GM23338 (cell line): ENCODE measurements at regions not wholly inside any gene's neighbourhood (a gene's known extent, or its start where the extent isn't known, plus 50 kb on each side); places are given as distances from the start of the nearest gene placed in this dataset.

Source experiments
- ATAC-seq: fragments of 200-7000 bp; cut with Tn5 transposase; 3 replicates; pipeline ENCODE4 v1.9.1; 2020
- DNase-seq: peaks from one replicate; pipeline ENCODE4 v3.0.0-alpha.2; 2015; ENCODE audit warnings: low spot score
- H2AFZ ChIP-seq: fragments of 200-600 bp; sonication (generic); 2 replicates; pipeline ENCODE4 v1.8.0; 2016; ENCODE audit warnings: antibody characterized with exemption, mild to moderate bottlenecking, moderate library complexity
- H3F3A ChIP-seq: fragments of 200-600 bp; sonication (generic); replicated peaks from 2 replicates; pipeline ENCODE4 v1.8.0; 2017; ENCODE audit warnings: antibody characterized with exemption, mixed run types, low read depth
- H3K27ac ChIP-seq: fragments of 200-600 bp; sonication (generic); 2 replicates; pipeline ENCODE4 v1.6.1; 2016; ENCODE audit warnings: low read depth
- H3K27me3 ChIP-seq: fragments of 200-600 bp; sonication (generic); 2 replicates; pipeline ENCODE4 v1.8.0; 2016; ENCODE audit warnings: mild to moderate bottlenecking, mixed run types, moderate library complexity; ENCODE audit not compliant: insufficient read depth
- H3K36me3 ChIP-seq: fragments of 200-600 bp; sonication (generic); 2 replicates; pipeline ENCODE4 v1.8.0; 2016; ENCODE audit warnings: mild to moderate bottlenecking; ENCODE audit not compliant: insufficient read depth
- H3K4me1 ChIP-seq: fragments of 200-600 bp; sonication (generic); 2 replicates; pipeline ENCODE4 v1.8.0; 2016; ENCODE audit warnings: mild to moderate bottlenecking, moderate library complexity; ENCODE audit not compliant: insufficient read depth
- H3K4me2 ChIP-seq: fragments of 200-600 bp; sonication (generic); 2 replicates; pipeline ENCODE4 v1.7.1; 2017; ENCODE audit warnings: mixed run types
- H3K4me3 ChIP-seq: fragments of 200-600 bp; sonication (generic); 2 replicates; pipeline ENCODE4 v1.6.1; 2016; ENCODE audit warnings: mixed run types
- H3K79me2 ChIP-seq: fragments of 200-600 bp; sonication (generic); replicated peaks from 2 replicates; pipeline ENCODE4 v1.8.0; 2017; ENCODE audit warnings: mild to moderate bottlenecking; ENCODE audit not compliant: insufficient read depth
- H3K9me2 ChIP-seq: fragments of 200-600 bp; sonication (generic); 2 replicates; pipeline ENCODE4 v1.8.0; 2017; ENCODE audit not compliant: insufficient read depth
- H4K20me1 ChIP-seq: fragments of 200-600 bp; sonication (generic); replicated peaks from 2 replicates; pipeline ENCODE4 v1.8.0; 2017; ENCODE audit warnings: mild to moderate bottlenecking; ENCODE audit not compliant: insufficient read depth
- H3K27ac Mint-ChIP-seq: 2 replicates; pipeline ENCODE4 v1.8.0; 2020; ENCODE audit warnings: inconsistent platforms, mild to moderate bottlenecking, moderate library complexity, mixed read lengths
- H3K27me3 Mint-ChIP-seq: 3 replicates; pipeline ENCODE4 v1.8.0; 2022; ENCODE audit warnings: low read depth, mild to moderate bottlenecking, moderate library complexity, mixed read lengths, inconsistent platforms; ENCODE audit not compliant: insufficient read depth, poor library complexity
- H3K36me3 Mint-ChIP-seq: 3 replicates; pipeline ENCODE4 v1.8.0; 2021; ENCODE audit warnings: low read depth, mild to moderate bottlenecking, inconsistent platforms, moderate library complexity, mixed read lengths
- H3K4me1 Mint-ChIP-seq: 3 replicates; pipeline ENCODE4 v1.8.0; 2020; ENCODE audit warnings: mild to moderate bottlenecking, inconsistent platforms, mixed read lengths
- H3K4me3 Mint-ChIP-seq: 3 replicates; pipeline ENCODE4 v1.8.0; 2021; ENCODE audit warnings: moderate library complexity, mild to moderate bottlenecking, inconsistent platforms, mixed read lengths
- H3K9me3 Mint-ChIP-seq: 3 replicates; pipeline ENCODE4 v1.8.0; 2020; ENCODE audit warnings: moderate library complexity, mild to moderate bottlenecking, inconsistent platforms, mixed read lengths
- ETS1 ChIP-seq: IDR thresholded peaks from 2 replicates; pipeline ENCODE4 v1.6.1; 2016; ENCODE audit warnings: antibody characterized with exemption
- JUNB ChIP-seq: IDR thresholded peaks from one replicate; pipeline ENCODE4 v1.6.1; 2016; ENCODE audit warnings: antibody characterized with exemption; ENCODE audit not compliant: unreplicated experiment
- NANOG ChIP-seq: IDR thresholded peaks from 2 replicates; pipeline ENCODE4 v1.6.1; 2016; ENCODE audit warnings: antibody characterized with exemption, borderline replicate concordance
- STAT1 ChIP-seq: IDR thresholded peaks from one replicate; pipeline ENCODE4 v1.6.1; 2016; ENCODE audit warnings: antibody characterized with exemption; ENCODE audit not compliant: unreplicated experiment
- ZNF114 ChIP-seq: fragments of 250-450 bp; sonication (Bioruptor Pico); IDR thresholded peaks from 2 replicates; pipeline ENCODE4 v1.5.0; 2020; ENCODE audit warnings: mild to moderate bottlenecking, moderate library complexity
- ZNF331 ChIP-seq: fragments of 250-450 bp; sonication (Bioruptor Pico); IDR thresholded peaks from 2 replicates; pipeline ENCODE4 v1.5.0; 2020; ENCODE audit warnings: low read depth, mild to moderate bottlenecking, moderate library complexity
- TF ChIP-seq, protein P1 (sequence below): IDR thresholded peaks from one replicate; pipeline ENCODE4 v1.6.1; 2018; ENCODE audit warnings: antibody characterized with exemption; ENCODE audit not compliant: unreplicated experiment
- TF ChIP-seq, protein P2 (sequence below): fragments of 250-450 bp; sonication (Bioruptor Pico); IDR thresholded peaks from 2 replicates; pipeline ENCODE4 v1.5.0; 2020; ENCODE audit warnings: mild to moderate bottlenecking, moderate library complexity
- TF ChIP-seq, protein P3 (sequence below), 2 experiments: fragments of 200-600 bp in 1 of 2; sonication (generic) in 1 of 2; conservative IDR thresholded peaks; 2 replicates each; pipeline versions ENCODE4 v1.5.1 to v1.6.1; 2016 to 2017; ENCODE audit warnings: antibody characterized with exemption in 2 of 2, low read depth in 2 of 2, mild to moderate bottlenecking in 2 of 2, moderate library complexity in 1 of 2

DNA sequence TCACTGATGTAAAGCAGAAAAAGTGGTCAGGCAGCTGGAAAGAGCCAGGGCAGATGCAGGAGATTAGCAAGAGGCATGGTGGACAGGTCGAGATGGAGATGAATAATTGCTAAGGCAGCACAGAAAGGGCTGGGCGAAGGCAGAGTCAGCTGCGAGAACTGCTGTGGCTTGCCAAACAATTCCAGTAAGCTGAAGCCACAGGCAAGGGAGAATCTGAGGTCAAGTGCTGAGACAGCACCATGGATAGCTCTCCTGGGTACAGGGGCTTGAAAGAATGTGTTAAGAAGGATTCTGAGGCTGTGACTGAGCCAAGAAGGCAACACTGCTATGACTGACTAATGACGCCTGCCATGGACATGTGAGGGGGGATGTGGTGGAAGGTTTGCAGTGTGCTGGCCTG lies 220.8 kb upstream of the FOXA2 start (continued):
- TF ChIP-seq, protein P1, sequence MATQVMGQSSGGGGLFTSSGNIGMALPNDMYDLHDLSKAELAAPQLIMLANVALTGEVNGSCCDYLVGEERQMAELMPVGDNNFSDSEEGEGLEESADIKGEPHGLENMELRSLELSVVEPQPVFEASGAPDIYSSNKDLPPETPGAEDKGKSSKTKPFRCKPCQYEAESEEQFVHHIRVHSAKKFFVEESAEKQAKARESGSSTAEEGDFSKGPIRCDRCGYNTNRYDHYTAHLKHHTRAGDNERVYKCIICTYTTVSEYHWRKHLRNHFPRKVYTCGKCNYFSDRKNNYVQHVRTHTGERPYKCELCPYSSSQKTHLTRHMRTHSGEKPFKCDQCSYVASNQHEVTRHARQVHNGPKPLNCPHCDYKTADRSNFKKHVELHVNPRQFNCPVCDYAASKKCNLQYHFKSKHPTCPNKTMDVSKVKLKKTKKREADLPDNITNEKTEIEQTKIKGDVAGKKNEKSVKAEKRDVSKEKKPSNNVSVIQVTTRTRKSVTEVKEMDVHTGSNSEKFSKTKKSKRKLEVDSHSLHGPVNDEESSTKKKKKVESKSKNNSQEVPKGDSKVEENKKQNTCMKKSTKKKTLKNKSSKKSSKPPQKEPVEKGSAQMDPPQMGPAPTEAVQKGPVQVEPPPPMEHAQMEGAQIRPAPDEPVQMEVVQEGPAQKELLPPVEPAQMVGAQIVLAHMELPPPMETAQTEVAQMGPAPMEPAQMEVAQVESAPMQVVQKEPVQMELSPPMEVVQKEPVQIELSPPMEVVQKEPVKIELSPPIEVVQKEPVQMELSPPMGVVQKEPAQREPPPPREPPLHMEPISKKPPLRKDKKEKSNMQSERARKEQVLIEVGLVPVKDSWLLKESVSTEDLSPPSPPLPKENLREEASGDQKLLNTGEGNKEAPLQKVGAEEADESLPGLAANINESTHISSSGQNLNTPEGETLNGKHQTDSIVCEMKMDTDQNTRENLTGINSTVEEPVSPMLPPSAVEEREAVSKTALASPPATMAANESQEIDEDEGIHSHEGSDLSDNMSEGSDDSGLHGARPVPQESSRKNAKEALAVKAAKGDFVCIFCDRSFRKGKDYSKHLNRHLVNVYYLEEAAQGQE: peak; percentile 90

DNA sequence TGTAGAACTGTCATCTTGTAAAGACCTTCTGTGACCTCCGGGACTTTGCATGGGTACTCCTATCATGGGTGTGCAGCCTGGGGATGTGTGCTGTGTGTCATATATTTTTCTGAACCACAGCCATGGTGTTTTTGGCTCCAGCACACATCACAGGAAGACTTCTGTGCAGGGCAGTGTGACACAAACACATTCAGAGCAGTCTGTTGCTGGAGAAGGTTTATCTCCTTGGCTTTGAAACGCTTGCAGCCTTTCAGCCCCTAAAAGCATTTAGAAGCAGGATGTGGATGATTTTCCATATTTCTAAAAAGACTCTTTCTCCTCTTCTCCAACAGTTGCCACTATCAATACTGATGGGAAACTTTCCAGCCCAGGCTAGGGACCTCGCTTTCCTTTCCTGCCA lies 221.6 kb upstream of the FOXA2 start:
- ATAC-seq: no peak
- peaks cover 1% of the 10 kb centered on the region; the same call in 1 of the 2 replicates for H3K4me1 ChIP-seq
- H3K36me3 Mint-ChIP-seq: no peaks in the 10 kb centered on the region
- no peaks in the 10 kb centered on the region; the same call in 1 of the 2 replicates for H3K9me2 ChIP-seq
- no peak overlapping the region for H2AFZ ChIP-seq
- no peaks in the 10 kb centered on the region for H3K36me3 ChIP-seq
- H3K27ac Mint-ChIP-seq: no peak overlapping the region
- H3K4me1 Mint-ChIP-seq: peaks cover 19% of the 10 kb centered on the region
- H3K4me2 ChIP-seq: no peak overlapping the region
- no peak overlapping the region for H3K4me3 ChIP-seq
- H3K9me3 Mint-ChIP-seq: no peaks in the 10 kb centered on the region
- no peak overlapping the region for H3K27ac ChIP-seq
- no peaks in the 10 kb centered on the region for H3F3A ChIP-seq
- H3K4me3 Mint-ChIP-seq: no peak overlapping the region
- no peaks in the 10 kb centered on the region for H4K20me1 ChIP-seq
- H3K27me3 ChIP-seq: no peaks in the 10 kb centered on the region
- H3K27me3 Mint-ChIP-seq: peaks cover 8% of the 10 kb centered on the region
- no peak for DNase-seq
- H3K79me2 ChIP-seq: no peaks in the 10 kb centered on the region
- TF ChIP-seq, protein P2, sequence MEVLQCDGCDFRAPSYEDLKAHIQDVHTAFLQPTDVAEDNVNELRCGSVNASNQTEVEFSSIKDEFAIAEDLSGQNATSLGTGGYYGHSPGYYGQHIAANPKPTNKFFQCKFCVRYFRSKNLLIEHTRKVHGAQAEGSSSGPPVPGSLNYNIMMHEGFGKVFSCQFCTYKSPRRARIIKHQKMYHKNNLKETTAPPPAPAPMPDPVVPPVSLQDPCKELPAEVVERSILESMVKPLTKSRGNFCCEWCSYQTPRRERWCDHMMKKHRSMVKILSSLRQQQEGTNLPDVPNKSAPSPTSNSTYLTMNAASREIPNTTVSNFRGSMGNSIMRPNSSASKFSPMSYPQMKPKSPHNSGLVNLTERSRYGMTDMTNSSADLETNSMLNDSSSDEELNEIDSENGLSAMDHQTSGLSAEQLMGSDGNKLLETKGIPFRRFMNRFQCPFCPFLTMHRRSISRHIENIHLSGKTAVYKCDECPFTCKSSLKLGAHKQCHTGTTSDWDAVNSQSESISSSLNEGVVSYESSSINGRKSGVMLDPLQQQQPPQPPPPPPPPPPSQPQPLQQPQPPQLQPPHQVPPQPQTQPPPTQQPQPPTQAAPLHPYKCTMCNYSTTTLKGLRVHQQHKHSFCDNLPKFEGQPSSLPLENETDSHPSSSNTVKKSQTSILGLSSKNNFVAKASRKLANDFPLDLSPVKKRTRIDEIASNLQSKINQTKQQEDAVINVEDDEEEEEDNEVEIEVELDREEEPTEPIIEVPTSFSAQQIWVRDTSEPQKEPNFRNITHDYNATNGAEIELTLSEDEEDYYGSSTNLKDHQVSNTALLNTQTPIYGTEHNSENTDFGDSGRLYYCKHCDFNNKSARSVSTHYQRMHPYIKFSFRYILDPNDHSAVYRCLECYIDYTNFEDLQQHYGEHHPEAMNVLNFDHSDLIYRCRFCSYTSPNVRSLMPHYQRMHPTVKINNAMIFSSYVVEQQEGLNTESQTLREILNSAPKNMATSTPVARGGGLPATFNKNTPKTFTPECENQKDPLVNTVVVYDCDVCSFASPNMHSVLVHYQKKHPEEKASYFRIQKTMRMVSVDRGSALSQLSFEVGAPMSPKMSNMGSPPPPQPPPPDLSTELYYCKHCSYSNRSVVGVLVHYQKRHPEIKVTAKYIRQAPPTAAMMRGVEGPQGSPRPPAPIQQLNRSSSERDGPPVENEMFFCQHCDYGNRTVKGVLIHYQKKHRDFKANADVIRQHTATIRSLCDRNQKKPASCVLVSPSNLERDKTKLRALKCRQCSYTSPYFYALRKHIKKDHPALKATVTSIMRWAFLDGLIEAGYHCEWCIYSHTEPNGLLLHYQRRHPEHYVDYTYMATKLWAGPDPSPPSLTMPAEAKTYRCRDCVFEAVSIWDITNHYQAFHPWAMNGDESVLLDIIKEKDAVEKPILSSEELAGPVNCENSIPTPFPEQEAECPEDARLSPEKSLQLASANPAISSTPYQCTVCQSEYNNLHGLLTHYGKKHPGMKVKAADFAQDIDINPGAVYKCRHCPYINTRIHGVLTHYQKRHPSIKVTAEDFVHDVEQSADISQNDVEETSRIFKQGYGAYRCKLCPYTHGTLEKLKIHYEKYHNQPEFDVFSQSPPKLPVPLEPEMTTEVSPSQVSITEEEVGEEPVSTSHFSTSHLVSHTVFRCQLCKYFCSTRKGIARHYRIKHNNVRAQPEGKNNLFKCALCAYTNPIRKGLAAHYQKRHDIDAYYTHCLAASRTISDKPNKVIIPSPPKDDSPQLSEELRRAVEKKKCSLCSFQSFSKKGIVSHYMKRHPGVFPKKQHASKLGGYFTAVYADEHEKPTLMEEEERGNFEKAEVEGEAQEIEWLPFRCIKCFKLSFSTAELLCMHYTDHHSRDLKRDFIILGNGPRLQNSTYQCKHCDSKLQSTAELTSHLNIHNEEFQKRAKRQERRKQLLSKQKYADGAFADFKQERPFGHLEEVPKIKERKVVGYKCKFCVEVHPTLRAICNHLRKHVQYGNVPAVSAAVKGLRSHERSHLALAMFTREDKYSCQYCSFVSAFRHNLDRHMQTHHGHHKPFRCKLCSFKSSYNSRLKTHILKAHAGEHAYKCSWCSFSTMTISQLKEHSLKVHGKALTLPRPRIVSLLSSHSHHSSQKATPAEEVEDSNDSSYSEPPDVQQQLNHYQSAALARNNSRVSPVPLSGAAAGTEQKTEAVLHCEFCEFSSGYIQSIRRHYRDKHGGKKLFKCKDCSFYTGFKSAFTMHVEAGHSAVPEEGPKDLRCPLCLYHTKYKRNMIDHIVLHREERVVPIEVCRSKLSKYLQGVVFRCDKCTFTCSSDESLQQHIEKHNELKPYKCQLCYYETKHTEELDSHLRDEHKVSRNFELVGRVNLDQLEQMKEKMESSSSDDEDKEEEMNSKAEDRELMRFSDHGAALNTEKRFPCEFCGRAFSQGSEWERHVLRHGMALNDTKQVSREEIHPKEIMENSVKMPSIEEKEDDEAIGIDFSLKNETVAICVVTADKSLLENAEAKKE (CRISPR knock-in tag): no peak
- TF ChIP-seq, protein P3, sequence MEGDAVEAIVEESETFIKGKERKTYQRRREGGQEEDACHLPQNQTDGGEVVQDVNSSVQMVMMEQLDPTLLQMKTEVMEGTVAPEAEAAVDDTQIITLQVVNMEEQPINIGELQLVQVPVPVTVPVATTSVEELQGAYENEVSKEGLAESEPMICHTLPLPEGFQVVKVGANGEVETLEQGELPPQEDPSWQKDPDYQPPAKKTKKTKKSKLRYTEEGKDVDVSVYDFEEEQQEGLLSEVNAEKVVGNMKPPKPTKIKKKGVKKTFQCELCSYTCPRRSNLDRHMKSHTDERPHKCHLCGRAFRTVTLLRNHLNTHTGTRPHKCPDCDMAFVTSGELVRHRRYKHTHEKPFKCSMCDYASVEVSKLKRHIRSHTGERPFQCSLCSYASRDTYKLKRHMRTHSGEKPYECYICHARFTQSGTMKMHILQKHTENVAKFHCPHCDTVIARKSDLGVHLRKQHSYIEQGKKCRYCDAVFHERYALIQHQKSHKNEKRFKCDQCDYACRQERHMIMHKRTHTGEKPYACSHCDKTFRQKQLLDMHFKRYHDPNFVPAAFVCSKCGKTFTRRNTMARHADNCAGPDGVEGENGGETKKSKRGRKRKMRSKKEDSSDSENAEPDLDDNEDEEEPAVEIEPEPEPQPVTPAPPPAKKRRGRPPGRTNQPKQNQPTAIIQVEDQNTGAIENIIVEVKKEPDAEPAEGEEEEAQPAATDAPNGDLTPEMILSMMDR (conservative IDR thresholded peaks at IDR 0.05; ENCODE audit: low read depth in 2 of 2): no peak
- TF ChIP-seq ZNF331 (CRISPR knock-in tag): no peak
- no peak for TF ChIP-seq STAT1
- no peak for TF ChIP-seq JUNB
- no peak for TF ChIP-seq NANOG
- TF ChIP-seq, protein P1: no peak
- TF ChIP-seq ETS1: no peak
- TF ChIP-seq ZNF114 (CRISPR knock-in tag): no peak
